GM12878 (cell line): ENCODE measurements at regions not wholly inside any gene's neighbourhood (a gene's known extent, or its start where the extent isn't known, plus 50 kb on each side); places are given as distances from the start of the nearest gene placed in this dataset.
"Not testable (repeated sequence)": the region's sequence is repeated elsewhere in the genome, so short reads cannot be mapped to it uniquely, and the experiment has no call there.

Experiments used
- ASH2L ChIP-seq: fragments of 300-600, 200-600 bp; sonication (generic); IDR thresholded peaks from 2 replicates; pipeline ENCODE4 v1.6.1; 2017; ENCODE audit warnings: low read depth, mild to moderate bottlenecking, borderline replicate concordance
- FOXK2 ChIP-seq: fragments of 450-650 bp; IDR thresholded peaks from 2 replicates; pipeline ENCODE4 v1.6.1; 2017; ENCODE audit warnings: mild to moderate bottlenecking, moderate library complexity
- NFYB ChIP-seq: IDR thresholded peaks from 2 replicates; pipeline ENCODE4 v1.6.1; 2011; ENCODE audit warnings: low read depth, mild to moderate bottlenecking, low read length, improper control_type of control experiment, moderate library complexity; ENCODE audit not compliant: insufficient read depth
- POU2F2 ChIP-seq: IDR thresholded peaks from 3 replicates; pipeline ENCODE4 v1.6.1; 2011; ENCODE audit warnings: low read depth, mild to moderate bottlenecking, low read length, borderline replicate concordance
- TF ChIP-seq, protein P1 (sequence below), 3 experiments: IDR thresholded peaks in 2 of 3; conservative IDR thresholded peaks in 1 of 3; 2 replicates each; pipeline ENCODE4 v1.5.1; 2011; ENCODE audit warnings: low read depth in 3 of 3, low read length in 3 of 3, mild to moderate bottlenecking in 3 of 3, control low read depth in 2 of 3, moderate library complexity in 2 of 3, inconsistent platforms in 1 of 3, mixed read lengths in 1 of 3; ENCODE audit not compliant: control insufficient read depth in 2 of 3, insufficient read depth in 1 of 3; ENCODE audit errors: extremely low read depth in 1 of 3

GRCh38 chr22:16679191-16679834 lies 86.7 kb upstream of the CCT8L2 start:
- TF ChIP-seq, protein P1, sequence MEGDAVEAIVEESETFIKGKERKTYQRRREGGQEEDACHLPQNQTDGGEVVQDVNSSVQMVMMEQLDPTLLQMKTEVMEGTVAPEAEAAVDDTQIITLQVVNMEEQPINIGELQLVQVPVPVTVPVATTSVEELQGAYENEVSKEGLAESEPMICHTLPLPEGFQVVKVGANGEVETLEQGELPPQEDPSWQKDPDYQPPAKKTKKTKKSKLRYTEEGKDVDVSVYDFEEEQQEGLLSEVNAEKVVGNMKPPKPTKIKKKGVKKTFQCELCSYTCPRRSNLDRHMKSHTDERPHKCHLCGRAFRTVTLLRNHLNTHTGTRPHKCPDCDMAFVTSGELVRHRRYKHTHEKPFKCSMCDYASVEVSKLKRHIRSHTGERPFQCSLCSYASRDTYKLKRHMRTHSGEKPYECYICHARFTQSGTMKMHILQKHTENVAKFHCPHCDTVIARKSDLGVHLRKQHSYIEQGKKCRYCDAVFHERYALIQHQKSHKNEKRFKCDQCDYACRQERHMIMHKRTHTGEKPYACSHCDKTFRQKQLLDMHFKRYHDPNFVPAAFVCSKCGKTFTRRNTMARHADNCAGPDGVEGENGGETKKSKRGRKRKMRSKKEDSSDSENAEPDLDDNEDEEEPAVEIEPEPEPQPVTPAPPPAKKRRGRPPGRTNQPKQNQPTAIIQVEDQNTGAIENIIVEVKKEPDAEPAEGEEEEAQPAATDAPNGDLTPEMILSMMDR (IDR thresholded peaks at IDR 0.05 in 2 of 3, conservative IDR thresholded peaks at IDR 0.05 in 1 of 3; ENCODE audit: control insufficient read depth in 2 of 3, extremely low read depth in 1 of 3, insufficient read depth in 1 of 3, low read depth in 3 of 3, low read length in 3 of 3): not testable (repeated sequence)
- TF ChIP-seq FOXK2, ASH2L, NFYB, POU2F2: not testable (repeated sequence)
